H1 (cell line): ENCODE measurements at regions not wholly inside any gene's neighbourhood (a gene's known extent, or its start where the extent isn't known, plus 50 kb on each side); places are given as distances from the start of the nearest gene placed in this dataset.

Source experiments
- ASH2L ChIP-seq: fragments of 200-600, 300-600 bp; sonication (generic); IDR thresholded peaks from one replicate; pipeline ENCODE4 v1.7.1; 2017; ENCODE audit warnings: low read length
- JUN ChIP-seq: IDR thresholded peaks from 2 replicates; pipeline ENCODE4 v1.6.1; 2011; ENCODE audit warnings: low read depth, mild to moderate bottlenecking, improper control_type of control experiment, low read length
- SUZ12 ChIP-seq: fragments of 200-600 bp; sonication (generic); IDR thresholded peaks from 2 replicates; pipeline ENCODE4 v1.6.1; 2012; ENCODE audit warnings: mild to moderate bottlenecking, inconsistent platforms, low read length, moderate library complexity, mixed read lengths

DNA sequence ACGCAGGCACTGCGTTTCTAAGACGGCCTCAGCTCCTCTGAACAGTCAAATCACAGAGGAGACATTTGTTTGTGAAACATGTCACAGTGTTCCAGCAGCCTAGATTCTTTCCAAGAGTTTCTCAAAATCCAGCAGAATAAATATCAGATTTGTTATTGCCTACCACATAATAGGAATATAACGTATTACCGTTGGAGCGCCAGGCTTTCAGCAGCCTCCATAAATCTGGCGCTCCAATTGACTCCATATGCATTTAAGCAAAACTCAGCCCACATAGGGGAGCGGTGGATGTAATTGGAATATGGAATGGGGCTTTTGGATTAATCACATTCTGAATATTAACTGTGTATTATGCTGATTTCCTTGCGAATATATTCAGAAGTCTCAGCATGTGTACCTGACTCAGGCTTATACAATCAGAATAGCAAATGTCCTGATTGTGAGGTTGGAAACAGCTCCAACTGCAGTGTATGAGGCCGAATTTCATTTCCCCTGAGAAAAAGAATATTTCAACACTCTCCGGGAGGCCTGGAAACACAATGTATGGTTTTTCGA is 174.0 kb downstream of the ASCL4 start (continued):
- TF ChIP-seq ASH2L (no peak), JUN (no peak), SUZ12 (no peak)
